ENCODE measurements at regions not wholly inside any gene's neighbourhood (a gene's known extent, or its start where the extent isn't known, plus 50 kb on each side); places are given as distances from the start of the nearest gene placed in this dataset.

GRCh38 chr4:159543831-159544230, 441.0 kb downstream of the RAPGEF2 start:
- no peak for TF ChIP-seq CTCF (IDR thresholded peaks at IDR 0.05; ENCODE audit: insufficient read depth, low read depth, low read length)
- no peak for TF ChIP-seq EZH2 (IDR thresholded peaks at IDR 0.05; ENCODE audit: insufficient read depth, low read length)
